Fibroblast of peridontal ligament (primary cell): ENCODE measurements at regions not wholly inside any gene's neighbourhood (a gene's known extent, or its start where the extent isn't known, plus 50 kb on each side); places are given as distances from the start of the nearest gene placed in this dataset.

Experiments used
- DNase-seq: peaks from one replicate; pipeline ENCODE4 v3.0.0-alpha.2; 2010; ENCODE audit errors: extremely low read depth

- DNase-seq, result no peak
These were observed 879.1 kb downstream of the SH3BGRL start for GRCh38 chrX:82081027-82081426.

- no peak for DNase-seq
These were observed 885.8 kb downstream of the SH3BGRL start for GRCh38 chrX:82087699-82088098.

GRCh38 chrX:82092307-82092706 is 890.4 kb downstream of the SH3BGRL start:
- DNase-seq, result no peak

GRCh38 chrX:82125103-82125502 is 923.2 kb downstream of the SH3BGRL start:
- no peak for DNase-seq

- no peak for DNase-seq
These were observed 925.6 kb downstream of the SH3BGRL start for GRCh38 chrX:82127228-82128123.

GRCh38 chrX:82134378-82134777 is 932.5 kb downstream of the SH3BGRL start:
- no peak for DNase-seq

- DNase-seq, result no peak
These were observed 940.0 kb downstream of the SH3BGRL start for GRCh38 chrX:82141942-82142341.

DNA sequence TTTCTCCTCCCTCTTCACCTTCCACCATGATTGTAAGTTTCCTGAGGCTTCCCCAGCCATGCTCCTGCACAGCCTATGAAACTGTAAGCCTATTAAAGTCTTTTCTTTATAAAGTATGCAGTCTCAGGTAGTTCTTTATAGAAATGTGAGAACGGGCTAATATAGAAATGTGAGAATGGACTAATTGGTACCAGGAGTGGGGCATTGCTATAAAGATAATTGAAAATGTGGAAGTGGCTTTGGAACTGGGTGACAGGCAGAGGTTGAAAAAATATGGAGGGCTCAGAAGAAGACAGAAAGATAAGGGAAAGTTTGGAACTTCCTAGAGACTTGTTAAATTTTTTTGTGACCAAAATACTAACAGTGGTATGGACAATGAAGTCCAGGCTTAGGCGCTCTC is 959.3 kb downstream of the SH3BGRL start:
- DNase-seq, result no peak

- DNase-seq, result no peak
These were observed 961.8 kb downstream of the SH3BGRL start for GRCh38 chrX:82163701-82164100.

DNA sequence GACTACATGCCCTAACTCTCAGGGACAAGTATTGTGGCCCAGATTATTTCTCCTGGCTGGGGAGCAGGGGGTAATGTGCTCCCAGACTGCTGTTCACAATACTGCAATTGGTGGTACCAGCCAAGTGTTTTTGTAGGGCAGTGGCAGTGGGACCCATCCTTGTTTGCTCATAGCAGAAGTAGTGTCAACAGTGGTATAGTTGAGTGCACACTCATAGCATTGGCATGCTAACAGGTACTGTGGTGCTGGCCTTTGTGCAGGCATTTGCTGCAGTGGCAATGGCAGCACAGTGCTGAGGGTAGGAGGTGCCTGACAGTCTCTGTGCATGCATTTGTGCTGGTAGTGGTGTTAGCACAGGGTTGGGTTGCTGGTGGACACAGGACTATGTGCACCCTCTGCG is 995.0 kb downstream of the SH3BGRL start:
- no peak for DNase-seq

DNA sequence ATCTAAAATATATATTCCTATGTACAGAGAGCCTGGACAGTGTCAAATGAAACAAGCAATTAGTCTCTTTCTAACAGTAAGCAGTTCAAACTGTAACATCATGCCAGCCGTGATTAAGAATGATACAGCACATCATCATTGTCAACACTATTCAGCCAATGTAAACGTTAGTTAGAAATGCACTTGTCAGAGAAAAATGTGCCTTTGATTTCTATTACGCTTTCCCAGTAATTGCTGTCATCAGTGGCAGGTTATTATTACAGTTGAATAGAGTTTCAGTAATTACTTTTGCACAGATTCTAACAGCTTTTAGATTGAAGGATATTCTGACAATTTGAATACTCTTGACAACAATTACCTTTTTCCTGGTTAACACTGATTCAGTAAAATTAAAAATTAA is 1007.1 kb downstream of the SH3BGRL start:
- no peak for DNase-seq

- DNase-seq, result no peak
These were observed 1016.5 kb downstream of the SH3BGRL start for GRCh38 chrX:82218361-82218760.

DNA sequence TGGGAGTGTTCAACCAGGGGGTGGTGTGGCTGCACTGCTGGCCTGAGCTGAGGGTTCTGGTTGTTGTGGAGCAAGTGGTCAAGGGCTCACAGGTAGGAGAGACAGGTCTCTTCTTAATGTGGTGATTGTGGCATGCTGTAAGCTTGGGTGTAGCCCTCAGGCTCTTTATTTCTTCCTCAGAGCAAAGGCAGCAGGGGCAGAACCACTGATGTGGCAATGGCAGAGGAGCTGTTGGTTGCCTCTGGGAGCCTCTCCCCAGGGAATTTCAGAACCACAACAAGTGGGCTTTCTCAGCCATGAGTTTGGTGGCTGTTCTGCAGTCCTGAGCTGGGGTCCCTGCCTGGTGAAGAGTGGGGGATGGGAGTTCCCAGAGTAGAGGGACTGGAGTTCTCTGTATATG is 1017.2 kb downstream of the SH3BGRL start:
- DNase-seq, result no peak

DNA sequence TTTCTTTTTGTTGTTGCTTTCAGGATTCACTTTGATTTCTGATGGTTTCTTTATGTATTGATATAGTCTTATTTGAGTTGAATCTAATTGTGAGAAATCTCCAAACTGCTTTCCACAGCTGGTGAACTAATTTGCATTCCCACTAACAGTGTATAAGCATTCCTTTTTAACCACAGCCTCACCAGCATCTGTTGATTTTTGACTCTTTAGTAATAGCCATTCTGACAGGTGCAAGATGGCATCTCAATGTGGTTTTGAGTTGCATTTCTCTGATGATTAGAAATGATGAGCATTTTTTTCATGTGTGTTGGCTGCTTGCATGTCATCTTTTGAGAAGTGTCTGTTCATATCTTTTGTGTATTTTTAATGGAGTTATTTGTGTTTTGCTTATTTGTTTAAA is 1023.1 kb downstream of the SH3BGRL start:
- no peak for DNase-seq

GRCh38 chrX:82230013-82230412 is 1028.1 kb downstream of the SH3BGRL start:
- no peak for DNase-seq

DNA sequence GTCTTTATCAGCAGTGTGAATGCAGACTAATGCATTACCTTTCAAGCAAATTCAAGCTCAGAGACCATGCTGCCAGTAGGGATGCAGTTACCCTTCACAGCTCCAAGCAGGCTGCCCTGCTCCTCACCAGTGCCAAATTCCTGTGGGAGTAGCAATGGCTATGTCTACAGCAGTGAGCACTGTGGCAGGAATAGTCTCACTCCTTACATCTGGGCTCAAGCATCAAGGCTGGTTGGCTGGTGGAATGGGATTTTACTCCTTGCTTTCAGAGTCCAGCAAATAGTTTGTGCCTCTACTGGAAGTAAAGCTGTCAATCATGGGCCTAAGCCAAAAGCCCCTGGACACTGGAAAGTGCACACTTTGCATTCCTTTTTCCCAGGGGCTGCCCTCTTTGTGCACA is 1030.8 kb downstream of the SH3BGRL start:
- DNase-seq, result no peak

DNA sequence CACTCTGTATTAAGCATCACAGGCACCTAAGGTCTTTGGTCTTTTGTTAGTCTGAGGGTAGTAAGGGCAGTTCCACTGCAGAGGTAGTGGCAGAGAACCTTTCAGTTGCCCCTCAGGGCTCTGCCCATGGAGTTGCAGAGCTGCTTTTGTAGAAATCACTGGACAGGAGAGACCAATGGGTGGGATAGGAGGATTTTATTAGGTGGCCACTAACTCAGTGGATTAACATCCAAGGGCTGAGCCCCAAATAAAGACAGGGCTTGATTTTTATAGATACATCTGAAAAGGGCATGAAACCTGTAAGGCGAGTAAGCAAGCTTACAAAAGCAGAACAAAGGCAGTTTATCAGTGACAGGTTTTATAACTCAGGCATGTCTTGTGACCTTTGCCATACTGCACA is 1035.4 kb downstream of the SH3BGRL start:
- DNase-seq, result no peak
